ENCODE measurements at regions not wholly inside any gene's neighbourhood (a gene's known extent, or its start where the extent isn't known, plus 50 kb on each side); places are given as distances from the start of the nearest gene placed in this dataset.

- H3K9me3 Mint-ChIP-seq: no peaks in the 10 kb centered on the region
- DNase-seq (ENCODE audit: low spot score) (no peak), ATAC-seq (no peak)
- peaks cover 5% of the 10 kb centered on the region for H3K4me1 Mint-ChIP-seq
- no peak overlapping the region for H3K27ac Mint-ChIP-seq
- H3K27me3 Mint-ChIP-seq (ENCODE audit: low read depth): no peaks in the 10 kb centered on the region
- no peaks in the 10 kb centered on the region for H3K36me3 Mint-ChIP-seq
- ChIA-PET CTCF (interaction anchor here (2.0 kb wide), 1 partner anchor 14 kb away, joined by 5 read pairs; no protein-coding TSS in a partner anchor), POLR2A (no interaction called here)
- TF ChIP-seq CREB1 (CRISPR knock-in tag; IDR thresholded peaks at IDR 0.05): no peak
- no peak for TF ChIP-seq TEAD4 (CRISPR knock-in tag; IDR thresholded peaks at IDR 0.05)
- TF ChIP-seq TEAD1 (CRISPR knock-in tag; IDR thresholded peaks at IDR 0.05): no peak
- TF ChIP-seq NFE2L1 (CRISPR knock-in tag; IDR thresholded peaks at IDR 0.05): no peak
- TF ChIP-seq ESRRA (CRISPR knock-in tag; IDR thresholded peaks at IDR 0.05; ENCODE audit: borderline replicate concordance): no peak
- TF ChIP-seq, protein P1, sequence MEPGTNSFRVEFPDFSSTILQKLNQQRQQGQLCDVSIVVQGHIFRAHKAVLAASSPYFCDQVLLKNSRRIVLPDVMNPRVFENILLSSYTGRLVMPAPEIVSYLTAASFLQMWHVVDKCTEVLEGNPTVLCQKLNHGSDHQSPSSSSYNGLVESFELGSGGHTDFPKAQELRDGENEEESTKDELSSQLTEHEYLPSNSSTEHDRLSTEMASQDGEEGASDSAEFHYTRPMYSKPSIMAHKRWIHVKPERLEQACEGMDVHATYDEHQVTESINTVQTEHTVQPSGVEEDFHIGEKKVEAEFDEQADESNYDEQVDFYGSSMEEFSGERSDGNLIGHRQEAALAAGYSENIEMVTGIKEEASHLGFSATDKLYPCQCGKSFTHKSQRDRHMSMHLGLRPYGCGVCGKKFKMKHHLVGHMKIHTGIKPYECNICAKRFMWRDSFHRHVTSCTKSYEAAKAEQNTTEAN (CRISPR knock-in tag; IDR thresholded peaks at IDR 0.05): no peak
- TF ChIP-seq, protein P2, sequence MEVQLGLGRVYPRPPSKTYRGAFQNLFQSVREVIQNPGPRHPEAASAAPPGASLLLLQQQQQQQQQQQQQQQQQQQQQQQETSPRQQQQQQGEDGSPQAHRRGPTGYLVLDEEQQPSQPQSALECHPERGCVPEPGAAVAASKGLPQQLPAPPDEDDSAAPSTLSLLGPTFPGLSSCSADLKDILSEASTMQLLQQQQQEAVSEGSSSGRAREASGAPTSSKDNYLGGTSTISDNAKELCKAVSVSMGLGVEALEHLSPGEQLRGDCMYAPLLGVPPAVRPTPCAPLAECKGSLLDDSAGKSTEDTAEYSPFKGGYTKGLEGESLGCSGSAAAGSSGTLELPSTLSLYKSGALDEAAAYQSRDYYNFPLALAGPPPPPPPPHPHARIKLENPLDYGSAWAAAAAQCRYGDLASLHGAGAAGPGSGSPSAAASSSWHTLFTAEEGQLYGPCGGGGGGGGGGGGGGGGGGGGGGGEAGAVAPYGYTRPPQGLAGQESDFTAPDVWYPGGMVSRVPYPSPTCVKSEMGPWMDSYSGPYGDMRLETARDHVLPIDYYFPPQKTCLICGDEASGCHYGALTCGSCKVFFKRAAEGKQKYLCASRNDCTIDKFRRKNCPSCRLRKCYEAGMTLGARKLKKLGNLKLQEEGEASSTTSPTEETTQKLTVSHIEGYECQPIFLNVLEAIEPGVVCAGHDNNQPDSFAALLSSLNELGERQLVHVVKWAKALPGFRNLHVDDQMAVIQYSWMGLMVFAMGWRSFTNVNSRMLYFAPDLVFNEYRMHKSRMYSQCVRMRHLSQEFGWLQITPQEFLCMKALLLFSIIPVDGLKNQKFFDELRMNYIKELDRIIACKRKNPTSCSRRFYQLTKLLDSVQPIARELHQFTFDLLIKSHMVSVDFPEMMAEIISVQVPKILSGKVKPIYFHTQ (CRISPR knock-in tag; IDR thresholded peaks at IDR 0.05): no peak
- TF ChIP-seq ZNF396 (CRISPR knock-in tag; IDR thresholded peaks at IDR 0.05; ENCODE audit: borderline replicate concordance): no peak
- no peak for TF ChIP-seq ATF2 (CRISPR knock-in tag; IDR thresholded peaks at IDR 0.05; ENCODE audit: borderline replicate concordance, low read depth)
- no peak for TF ChIP-seq ZNF219 (CRISPR knock-in tag; IDR thresholded peaks at IDR 0.05; ENCODE audit: borderline replicate concordance)
- H3K4me3 Mint-ChIP-seq: no peak overlapping the region
Measured at GRCh38 chr17:36672403-36672918, 71.1 kb downstream of the MRM1 start.

GRCh38 chr17:36673068-36673467, 71.7 kb downstream of the MRM1 start:
- ChIA-PET POLR2A (interaction anchor here (0.7 kb wide), 1 partner anchor 271 kb away, joined by 4 read pairs; no protein-coding TSS in a partner anchor), CTCF (interaction anchor here (2.0 kb wide), 1 partner anchor 15 kb away, joined by 5 read pairs; no protein-coding TSS in a partner anchor)
- H3K4me3 Mint-ChIP-seq: no peak overlapping the region
- H3K27me3 Mint-ChIP-seq (ENCODE audit: low read depth): no peaks in the 10 kb centered on the region
- peaks cover 5% of the 10 kb centered on the region for H3K4me1 Mint-ChIP-seq
- ATAC-seq (no peak), DNase-seq (ENCODE audit: low spot score) (no peak)
- H3K9me3 Mint-ChIP-seq: no peaks in the 10 kb centered on the region
- no peaks in the 10 kb centered on the region for H3K36me3 Mint-ChIP-seq
- no peak overlapping the region for H3K27ac Mint-ChIP-seq
- TF ChIP-seq ERG (CRISPR knock-in tag; IDR thresholded peaks at IDR 0.05) (no peak), MYBL2 (CRISPR knock-in tag; IDR thresholded peaks at IDR 0.05) (no peak), ATF3 (CRISPR knock-in tag; conservative IDR thresholded peaks at IDR 0.05) (no peak), ZNF138 (CRISPR knock-in tag; conservative IDR thresholded peaks at IDR 0.05) (no peak), EMX1 (CRISPR knock-in tag; IDR thresholded peaks at IDR 0.05) (no peak), JAZF1 (CRISPR knock-in tag; IDR thresholded peaks at IDR 0.05) (no peak), ETV6 (CRISPR knock-in tag; IDR thresholded peaks at IDR 0.05) (no peak), ZNF532 (CRISPR knock-in tag; IDR thresholded peaks at IDR 0.05; ENCODE audit: borderline replicate concordance) (no peak), NFYB (CRISPR knock-in tag; conservative IDR thresholded peaks at IDR 0.05; ENCODE audit: low read depth) (no peak)
- TF ChIP-seq, protein P3, sequence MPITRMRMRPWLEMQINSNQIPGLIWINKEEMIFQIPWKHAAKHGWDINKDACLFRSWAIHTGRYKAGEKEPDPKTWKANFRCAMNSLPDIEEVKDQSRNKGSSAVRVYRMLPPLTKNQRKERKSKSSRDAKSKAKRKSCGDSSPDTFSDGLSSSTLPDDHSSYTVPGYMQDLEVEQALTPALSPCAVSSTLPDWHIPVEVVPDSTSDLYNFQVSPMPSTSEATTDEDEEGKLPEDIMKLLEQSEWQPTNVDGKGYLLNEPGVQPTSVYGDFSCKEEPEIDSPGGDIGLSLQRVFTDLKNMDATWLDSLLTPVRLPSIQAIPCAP (CRISPR knock-in tag; IDR thresholded peaks at IDR 0.05): no peak
- TF ChIP-seq, protein P4, sequence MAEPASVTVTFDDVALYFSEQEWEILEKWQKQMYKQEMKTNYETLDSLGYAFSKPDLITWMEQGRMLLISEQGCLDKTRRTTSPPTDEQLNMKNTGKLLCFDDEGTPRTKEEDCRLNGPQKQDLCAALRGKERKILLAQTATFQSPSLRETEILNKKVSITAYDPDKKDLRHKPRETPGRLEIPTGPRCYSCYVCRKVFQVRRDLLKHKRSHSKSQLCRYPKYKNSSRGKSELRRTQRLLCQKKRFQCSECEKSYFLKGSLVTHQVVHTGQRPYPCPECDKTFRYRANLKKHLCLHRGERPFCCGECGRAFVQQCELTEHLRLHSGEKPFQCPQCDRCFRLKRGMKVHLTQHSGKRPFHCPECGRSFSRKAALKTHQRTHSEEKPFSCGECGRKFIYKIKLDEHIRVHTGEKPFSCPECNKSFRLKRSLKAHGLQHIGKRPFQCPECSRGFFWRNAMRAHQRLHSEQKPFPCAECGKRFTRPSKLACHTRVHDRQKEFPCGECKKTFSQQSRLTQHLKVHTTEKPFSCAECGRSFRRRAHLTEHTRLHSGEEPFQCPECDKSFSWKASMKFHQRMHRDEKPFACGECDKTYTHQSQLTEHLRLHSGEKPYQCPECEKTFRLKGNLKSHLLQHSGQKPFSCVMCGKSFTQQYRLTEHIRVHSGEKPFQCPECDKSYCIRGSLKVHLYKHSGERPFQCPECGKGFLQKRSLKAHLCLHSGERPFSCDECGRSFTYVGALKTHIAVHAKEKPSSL (CRISPR knock-in tag; conservative IDR thresholded peaks at IDR 0.05): no peak

Data from WTC11 (cell line).